ENCODE measurements at regions not wholly inside any gene's neighbourhood (a gene's known extent, or its start where the extent isn't known, plus 50 kb on each side); places are given as distances from the start of the nearest gene placed in this dataset.

- H3K4me3 ChIP-seq (ENCODE audit: low read length), result no peak overlapping the region
- no peaks in the 10 kb centered on the region for H3K36me3 ChIP-seq (ENCODE audit: control insufficient read depth, insufficient read depth, low read length)
- H3K27me3 Mint-ChIP-seq (ENCODE audit: low read depth in 2 of 2), result no peaks in the 10 kb centered on the region
- no peak for ATAC-seq
- H3K9me3 Mint-ChIP-seq, result peaks cover 8 to 18% of the 10 kb centered on the region in 2 donors
- H3K4me3 Mint-ChIP-seq, result no peak overlapping the region
- TF ChIP-seq CTCF (IDR thresholded peaks at IDR 0.05), result no peak
- no peaks in the 10 kb centered on the region for H3K4me1 Mint-ChIP-seq
- peaks cover 7% of the 10 kb centered on the region for H3K36me3 Mint-ChIP-seq
- peaks cover 6% of the 10 kb centered on the region for H3K9me3 ChIP-seq (ENCODE audit: control insufficient read depth, insufficient read depth, low read length)
- H3K27me3 ChIP-seq (ENCODE audit: control insufficient read depth, insufficient read depth, low read length), result no peaks in the 10 kb centered on the region
- WGBS (ENCODE audit: insufficient coverage), result 100% methylated on average over 1 of the region's 2 CpGs
- H3K27ac Mint-ChIP-seq, result no peak overlapping the region
- intact Hi-C loops (cut with micrococcal nuclease), result no loop called here
- H3K27ac ChIP-seq (ENCODE audit: low read length), result no peak overlapping the region
- no peaks in the 10 kb centered on the region for H3K4me1 ChIP-seq (ENCODE audit: control insufficient read depth, insufficient read depth, low read length)
- no peak for DNase-seq
These were observed 1610.4 kb upstream of the MIR17HG start for GRCh38 chr13:89737051-89737450.

- Mint-ChIP-seq H3K4me3 (no peak overlapping the region), H3K9me3 (peaks cover 5 to 14% of the 10 kb centered on the region in 2 donors), H3K4me1 (no peaks in the 10 kb centered on the region), H3K27ac (no peak overlapping the region), H3K36me3 (peaks cover 4% of the 10 kb centered on the region), H3K27me3 (ENCODE audit: low read depth in 2 of 2) (no peaks in the 10 kb centered on the region)
- DNase-seq, result no peak
- 100% methylated on average over 2 of the region's 3 CpGs for WGBS (ENCODE audit: insufficient coverage)
- Histone ChIP-seq H3K36me3 (ENCODE audit: control insufficient read depth, insufficient read depth, low read length) (no peaks in the 10 kb centered on the region), H3K4me1 (ENCODE audit: control insufficient read depth, insufficient read depth, low read length) (no peaks in the 10 kb centered on the region), H3K27me3 (ENCODE audit: control insufficient read depth, insufficient read depth, low read length) (no peaks in the 10 kb centered on the region), H3K27ac (ENCODE audit: low read length) (no peak overlapping the region), H3K9me3 (ENCODE audit: control insufficient read depth, insufficient read depth, low read length) (peaks cover 6% of the 10 kb centered on the region), H3K4me3 (ENCODE audit: low read length) (no peak overlapping the region)
- intact Hi-C loops (cut with micrococcal nuclease), result no loop called here
- no peak for TF ChIP-seq CTCF (IDR thresholded peaks at IDR 0.05)
- no peak for ATAC-seq
These were observed 1609.4 kb upstream of the MIR17HG start for GRCh38 chr13:89738072-89738471.

DNA sequence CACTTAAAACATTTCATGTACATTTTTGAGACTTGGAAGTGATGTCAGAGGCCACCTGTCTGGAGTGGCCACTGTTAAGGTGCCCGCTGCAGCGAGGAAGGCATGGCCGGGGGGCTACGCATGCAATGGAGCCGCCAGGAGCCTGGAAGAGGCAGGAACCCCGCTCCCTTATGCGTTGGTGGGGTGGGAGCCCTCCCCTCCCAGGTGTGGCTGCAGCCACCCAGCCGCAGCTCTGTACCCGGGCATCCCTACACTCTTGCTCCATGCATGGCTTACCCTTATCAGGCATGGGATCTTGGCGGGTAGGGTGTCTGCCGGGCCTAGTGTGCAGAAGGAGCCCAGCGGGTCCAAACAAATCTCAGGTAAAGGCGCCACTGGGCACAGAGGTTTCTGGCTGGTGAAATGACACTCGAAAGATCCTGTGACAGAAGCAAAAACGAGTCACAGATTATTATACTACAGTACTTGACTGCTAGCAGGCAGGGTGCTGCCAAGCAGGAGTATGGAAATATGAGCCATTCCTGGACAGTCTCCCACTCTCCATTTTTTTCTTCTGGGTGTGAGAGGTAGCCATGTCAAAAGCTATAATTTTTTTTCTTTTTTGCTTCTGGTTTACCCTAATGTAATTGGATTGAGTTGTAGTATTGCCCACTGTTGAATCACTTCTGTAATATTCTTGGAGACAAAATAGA is 1606.3 kb upstream of the MIR17HG start:
- ATAC-seq (no peak), DNase-seq (no peak)
- intact Hi-C loops (cut with micrococcal nuclease), result no loop called here
- Histone ChIP-seq H3K36me3 (ENCODE audit: control insufficient read depth, insufficient read depth, low read length) (no peaks in the 10 kb centered on the region), H3K9me3 (ENCODE audit: control insufficient read depth, insufficient read depth, low read length) (peaks cover 6% of the 10 kb centered on the region), H3K4me3 (ENCODE audit: low read length) (no peak overlapping the region), H3K4me1 (ENCODE audit: control insufficient read depth, insufficient read depth, low read length) (no peaks in the 10 kb centered on the region), H3K27ac (ENCODE audit: low read length) (no peak overlapping the region), H3K27me3 (ENCODE audit: control insufficient read depth, insufficient read depth, low read length) (no peaks in the 10 kb centered on the region)
- H3K27ac Mint-ChIP-seq, result no peak overlapping the region
- H3K27me3 Mint-ChIP-seq (ENCODE audit: low read depth in 2 of 2), result no peaks in the 10 kb centered on the region
- no peak overlapping the region for H3K4me3 Mint-ChIP-seq
- peaks cover 4 to 12% of the 10 kb centered on the region in 2 donors for H3K9me3 Mint-ChIP-seq
- no peak for TF ChIP-seq CTCF (IDR thresholded peaks at IDR 0.05)
- no peaks in the 10 kb centered on the region for H3K36me3 Mint-ChIP-seq
- H3K4me1 Mint-ChIP-seq, result no peaks in the 10 kb centered on the region
- WGBS (ENCODE audit: insufficient coverage), result 80% methylated on average over 15 of the region's 15 CpGs

GRCh38 chr13:89746554-89746953 is 1600.9 kb upstream of the MIR17HG start:
- TF ChIP-seq CTCF (IDR thresholded peaks at IDR 0.05), result no peak
- no peak for ATAC-seq
- intact Hi-C loops (cut with micrococcal nuclease), result no loop called here
- no peaks in the 10 kb centered on the region for H3K27me3 ChIP-seq (ENCODE audit: control insufficient read depth, insufficient read depth, low read length)
- H3K4me1 Mint-ChIP-seq, result no peaks in the 10 kb centered on the region
- no peaks in the 10 kb centered on the region for H3K9me3 ChIP-seq (ENCODE audit: control insufficient read depth, insufficient read depth, low read length)
- H3K4me3 ChIP-seq (ENCODE audit: low read length), result no peak overlapping the region
- no peak overlapping the region for H3K27ac ChIP-seq (ENCODE audit: low read length)
- H3K27ac Mint-ChIP-seq, result no peak overlapping the region
- peaks cover 8 to 18% of the 10 kb centered on the region in 2 donors for H3K9me3 Mint-ChIP-seq
- no peak overlapping the region for H3K4me3 Mint-ChIP-seq
- no peaks in the 10 kb centered on the region for H3K27me3 Mint-ChIP-seq (ENCODE audit: low read depth in 2 of 2)
- WGBS (ENCODE audit: insufficient coverage), result 78% methylated on average over 2 of the region's 2 CpGs
- H3K36me3 ChIP-seq (ENCODE audit: control insufficient read depth, insufficient read depth, low read length), result no peaks in the 10 kb centered on the region
- no peaks in the 10 kb centered on the region for H3K36me3 Mint-ChIP-seq
- DNase-seq, result no peak
- no peaks in the 10 kb centered on the region for H3K4me1 ChIP-seq (ENCODE audit: control insufficient read depth, insufficient read depth, low read length)
